A549 (cell line): ENCODE measurements at regions not wholly inside any gene's neighbourhood (a gene's known extent, or its start where the extent isn't known, plus 50 kb on each side); places are given as distances from the start of the nearest gene placed in this dataset.

Source experiments
- CTCF ChIP-seq: fragments of >200 bp; sonication (Bioruptor Twin); formaldehyde crosslinking; IDR thresholded peaks from 3 replicates; pipeline ENCODE4 v1.5.1; 2016
- ESRRA ChIP-seq: fragments of 150-350 bp; IDR thresholded peaks from 2 replicates; pipeline ENCODE4 v1.6.1; 2014; ENCODE audit warnings: mild to moderate bottlenecking, low read length, borderline replicate concordance
- USF2 ChIP-seq: fragments of 450-650 bp; IDR thresholded peaks from 2 replicates; pipeline ENCODE4 v1.6.1; 2014; ENCODE audit warnings: antibody characterized with exemption

GRCh38 chr6:18561037-18561750, 174.0 kb downstream of the RNF144B start:
- TF ChIP-seq USF2 (no peak), CTCF (no peak), ESRRA (no peak)
